ENCODE measurements at regions not wholly inside any gene's neighbourhood (a gene's known extent, or its start where the extent isn't known, plus 50 kb on each side); places are given as distances from the start of the nearest gene placed in this dataset.

DNA sequence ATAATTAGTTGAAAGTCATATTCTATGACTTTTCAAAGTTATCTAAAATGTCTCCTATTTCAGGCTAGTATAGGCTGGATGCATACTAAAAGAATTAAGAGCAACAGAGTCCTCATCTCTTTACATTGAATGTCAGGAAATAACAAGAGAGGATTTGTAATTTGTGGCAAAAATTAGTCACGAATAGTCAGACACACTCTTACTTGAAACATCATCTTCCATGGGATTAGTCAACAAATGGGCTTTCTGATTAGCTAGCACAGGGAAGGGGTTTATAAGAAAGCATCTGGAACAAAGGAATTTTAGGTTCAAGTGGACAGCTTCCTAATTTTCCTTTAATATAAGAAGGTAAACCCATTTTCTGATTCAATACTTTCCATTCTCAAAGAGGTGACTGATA is 330.3 kb upstream of the MEX3C start:
- TF ChIP-seq, protein P1, sequence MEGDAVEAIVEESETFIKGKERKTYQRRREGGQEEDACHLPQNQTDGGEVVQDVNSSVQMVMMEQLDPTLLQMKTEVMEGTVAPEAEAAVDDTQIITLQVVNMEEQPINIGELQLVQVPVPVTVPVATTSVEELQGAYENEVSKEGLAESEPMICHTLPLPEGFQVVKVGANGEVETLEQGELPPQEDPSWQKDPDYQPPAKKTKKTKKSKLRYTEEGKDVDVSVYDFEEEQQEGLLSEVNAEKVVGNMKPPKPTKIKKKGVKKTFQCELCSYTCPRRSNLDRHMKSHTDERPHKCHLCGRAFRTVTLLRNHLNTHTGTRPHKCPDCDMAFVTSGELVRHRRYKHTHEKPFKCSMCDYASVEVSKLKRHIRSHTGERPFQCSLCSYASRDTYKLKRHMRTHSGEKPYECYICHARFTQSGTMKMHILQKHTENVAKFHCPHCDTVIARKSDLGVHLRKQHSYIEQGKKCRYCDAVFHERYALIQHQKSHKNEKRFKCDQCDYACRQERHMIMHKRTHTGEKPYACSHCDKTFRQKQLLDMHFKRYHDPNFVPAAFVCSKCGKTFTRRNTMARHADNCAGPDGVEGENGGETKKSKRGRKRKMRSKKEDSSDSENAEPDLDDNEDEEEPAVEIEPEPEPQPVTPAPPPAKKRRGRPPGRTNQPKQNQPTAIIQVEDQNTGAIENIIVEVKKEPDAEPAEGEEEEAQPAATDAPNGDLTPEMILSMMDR (IDR thresholded peaks at IDR 0.05; ENCODE audit: insufficient read depth, low read length, poor library complexity, severe bottlenecking) = no peak
- no peak for DNase-seq (ENCODE audit: low read depth)
- Histone ChIP-seq H3K4me3 (ENCODE audit: low read depth, low read length) (no peak overlapping the region), H3K36me3 (ENCODE audit: control insufficient read depth, insufficient read depth, low read length) (no peaks in the 10 kb centered on the region), H3K27me3 (ENCODE audit: control insufficient read depth, insufficient read depth, low read length) (no peaks in the 10 kb centered on the region)

- Histone ChIP-seq H3K36me3 (ENCODE audit: control insufficient read depth, insufficient read depth, low read length) (no peaks in the 10 kb centered on the region), H3K4me3 (ENCODE audit: low read depth, low read length) (no peak overlapping the region), H3K27me3 (ENCODE audit: control insufficient read depth, insufficient read depth, low read length) (no peaks in the 10 kb centered on the region)
- TF ChIP-seq, protein P1 (IDR thresholded peaks at IDR 0.05; ENCODE audit: insufficient read depth, low read length, poor library complexity, severe bottlenecking) = no peak
- DNase-seq (ENCODE audit: low read depth) = peak; percentile 10
Observed at GRCh38 chr18:51531501-51531900, 334.0 kb upstream of the MEX3C start.

GRCh38 chr18:51537487-51537886 is 340.0 kb upstream of the MEX3C start:
- no peaks in the 10 kb centered on the region for H3K27me3 ChIP-seq (ENCODE audit: control insufficient read depth, insufficient read depth, low read length)
- TF ChIP-seq, protein P1 (IDR thresholded peaks at IDR 0.05; ENCODE audit: insufficient read depth, low read length, poor library complexity, severe bottlenecking) = peak; percentile 51
- no peak overlapping the region for H3K4me3 ChIP-seq (ENCODE audit: low read depth, low read length)
- no peaks in the 10 kb centered on the region for H3K36me3 ChIP-seq (ENCODE audit: control insufficient read depth, insufficient read depth, low read length)
- DNase-seq (ENCODE audit: low read depth) = no peak

DNA sequence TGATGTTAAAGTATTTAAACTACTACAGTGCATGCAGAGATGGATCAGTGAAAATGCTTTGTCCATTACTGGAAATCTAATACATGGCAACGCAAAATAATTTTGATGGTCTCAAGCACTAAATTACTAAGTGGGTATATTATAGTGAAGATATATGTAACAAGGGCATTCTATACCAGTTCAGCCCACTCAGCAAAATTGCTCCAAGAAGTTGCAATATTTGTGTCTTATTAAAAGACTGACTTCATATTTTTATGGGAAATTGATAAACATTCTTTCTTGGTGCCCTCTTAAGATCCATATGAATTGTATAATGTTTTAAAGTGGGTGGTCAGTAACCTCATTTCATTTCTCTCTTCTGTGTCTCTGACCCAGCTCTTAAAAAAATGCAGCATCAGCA is 343.1 kb upstream of the MEX3C start:
- Histone ChIP-seq H3K27me3 (ENCODE audit: control insufficient read depth, insufficient read depth, low read length) (no peaks in the 10 kb centered on the region), H3K36me3 (ENCODE audit: control insufficient read depth, insufficient read depth, low read length) (no peaks in the 10 kb centered on the region), H3K4me3 (ENCODE audit: low read depth, low read length) (no peak overlapping the region)
- TF ChIP-seq, protein P1 (IDR thresholded peaks at IDR 0.05; ENCODE audit: insufficient read depth, low read length, poor library complexity, severe bottlenecking) = no peak
- no peak for DNase-seq (ENCODE audit: low read depth)

DNA sequence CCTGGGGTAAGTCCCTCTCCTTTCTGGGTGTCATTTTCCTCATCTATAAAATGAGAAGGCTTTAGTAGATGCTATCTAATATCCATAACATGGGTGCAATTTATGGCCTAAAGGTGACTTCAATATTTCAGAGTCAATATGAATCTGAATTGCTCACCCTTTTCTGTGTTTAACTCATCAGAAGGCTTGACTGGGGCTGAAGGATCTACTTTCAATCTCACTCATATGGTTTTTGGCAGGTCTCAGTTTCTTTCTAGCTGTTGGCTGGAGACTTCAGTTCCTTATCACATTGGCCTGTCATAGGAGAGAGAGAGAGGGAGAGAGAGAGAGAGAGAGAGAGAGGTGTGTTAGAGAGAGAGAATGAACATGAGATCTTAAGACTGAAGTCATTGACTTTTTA is 343.7 kb upstream of the MEX3C start:
- DNase-seq (ENCODE audit: low read depth) = no peak
- TF ChIP-seq, protein P1 (IDR thresholded peaks at IDR 0.05; ENCODE audit: insufficient read depth, low read length, poor library complexity, severe bottlenecking) = no peak
- Histone ChIP-seq H3K36me3 (ENCODE audit: control insufficient read depth, insufficient read depth, low read length) (no peaks in the 10 kb centered on the region), H3K27me3 (ENCODE audit: control insufficient read depth, insufficient read depth, low read length) (no peaks in the 10 kb centered on the region), H3K4me3 (ENCODE audit: low read depth, low read length) (no peak overlapping the region)

DNA sequence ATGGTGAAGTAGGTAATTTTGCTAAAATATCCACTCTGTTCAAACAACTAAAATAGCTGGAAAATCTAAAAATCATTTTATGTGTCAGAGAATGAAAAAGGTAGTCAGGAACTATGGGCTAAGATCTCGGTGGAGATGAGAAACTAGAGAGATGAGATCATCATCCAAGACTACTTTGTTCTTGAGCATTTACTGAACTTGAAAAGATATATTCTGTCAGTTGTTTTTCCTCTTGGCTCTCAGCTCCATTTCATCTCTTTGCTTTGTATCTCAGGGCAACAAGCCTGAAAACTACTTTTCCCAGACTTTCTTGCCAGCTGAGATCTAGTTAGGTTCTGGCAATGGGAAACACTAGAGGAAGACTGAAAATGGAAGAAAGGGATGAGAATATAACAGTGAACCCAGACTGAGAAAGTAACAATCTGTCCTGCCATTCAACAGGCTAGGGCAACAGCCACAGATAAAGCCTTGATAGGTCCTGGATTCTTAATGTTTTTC is 346.2 kb upstream of the MEX3C start:
- H3K27me3 ChIP-seq (ENCODE audit: control insufficient read depth, insufficient read depth, low read length) = no peaks in the 10 kb centered on the region

More for the DNA sequence above, 346.2 kb upstream of the MEX3C start:
- H3K4me3 ChIP-seq (ENCODE audit: low read depth, low read length) = no peak overlapping the region
- TF ChIP-seq, protein P1 (IDR thresholded peaks at IDR 0.05; ENCODE audit: insufficient read depth, low read length, poor library complexity, severe bottlenecking) = no peak
- DNase-seq (ENCODE audit: low read depth) = no peak
- no peaks in the 10 kb centered on the region for H3K36me3 ChIP-seq (ENCODE audit: control insufficient read depth, insufficient read depth, low read length)

All from kidney epithelial cell (primary cell).